H1 (cell line): ENCODE measurements at regions not wholly inside any gene's neighbourhood (a gene's known extent, or its start where the extent isn't known, plus 50 kb on each side); places are given as distances from the start of the nearest gene placed in this dataset.
"Not testable (repeated sequence)": the region's sequence is repeated elsewhere in the genome, so short reads cannot be mapped to it uniquely, and the experiment has no call there.

Experiments used
- CTCF ChIA-PET: fragments of 300-600 bp; sonication (Branson Sonifier 250); formaldehyde crosslinking; loops from one replicate; lab custom pipeline; 2021; ENCODE audit not compliant: partially characterized antibody; lab: Charles Lee
- POLR2A ChIA-PET: fragments of 300-600 bp; sonication (Branson Sonifier 250); formaldehyde crosslinking; loops from one replicate; lab custom pipeline; 2021; ENCODE audit warnings: inconsistent platforms; ENCODE audit not compliant: partially characterized antibody; lab: Charles Lee
- DNase-seq, 2 experiments: peaks; one replicate each; pipeline versions ENCODE4 v3.0.0 to v3.0.0-alpha.2; 2010 to 2022; ENCODE audit warnings: low spot score in 2 of 2, low read depth in 1 of 2, mixed read lengths in 1 of 2
- FAIRE-seq: peaks from 2 replicates; lab custom pipeline; 2011; peaks lifted over from hg19 to GRCh38; lab: Jason Lieb, UNC
- H2AFZ ChIP-seq: 2 replicates; pipeline ENCODE4 v1.8.1; 2012; ENCODE audit warnings: low read length, inconsistent platforms
- H2AK5ac ChIP-seq: 2 replicates; pipeline ENCODE4 v1.6.1; 2013; ENCODE audit warnings: low read depth, low read length
- H2BK120ac ChIP-seq: replicated peaks from 2 replicates; pipeline ENCODE3; 2013; ENCODE audit warnings: low read depth, low read length, inconsistent platforms
- H2BK12ac ChIP-seq: 2 replicates; pipeline ENCODE4 v1.6.1; 2013; ENCODE audit warnings: low read depth, low read length
- H2BK15ac ChIP-seq: 2 replicates; pipeline ENCODE4 v1.6.1; 2013; ENCODE audit warnings: low read length
- H2BK20ac ChIP-seq: 2 replicates; pipeline ENCODE4 v1.6.1; 2013; ENCODE audit warnings: low read length
- H2BK5ac ChIP-seq: 2 replicates; pipeline ENCODE4 v1.6.1; 2013; ENCODE audit warnings: low read depth, low read length
- H3K14ac ChIP-seq: 2 replicates; pipeline ENCODE4 v1.6.1; 2013; ENCODE audit warnings: inconsistent platforms; ENCODE audit not compliant: insufficient read length
- H3K18ac ChIP-seq: 2 replicates; pipeline ENCODE4 v1.6.1; 2013; ENCODE audit warnings: low read length; ENCODE audit errors: extremely low read depth
- H3K23ac ChIP-seq: 2 replicates; pipeline ENCODE4 v1.6.1; 2013; ENCODE audit warnings: inconsistent platforms; ENCODE audit not compliant: insufficient read length
- H3K23me2 ChIP-seq: 2 replicates; pipeline ENCODE4 v1.6.1; 2013; ENCODE audit warnings: low read depth, low read length
- H3K27ac ChIP-seq: 2 replicates; pipeline ENCODE4 v1.6.1; 2011; ENCODE audit warnings: low read depth, low read length, inconsistent platforms
- H3K27me3 ChIP-seq, 4 experiments: replicated peaks in 1 of 4; 1 replicate in 1 of 4; 2 replicates in 3 of 4; pipeline versions ENCODE4 v1.6.1 to v1.8.1; 2011 to 2013; ENCODE audit warnings: low read length in 3 of 4, mild to moderate bottlenecking in 3 of 4, inconsistent platforms in 2 of 4, mixed read lengths in 2 of 4, moderate library complexity in 1 of 4; ENCODE audit not compliant: control insufficient read depth in 3 of 4, insufficient read depth in 3 of 4; ENCODE audit errors: extremely low read depth in 1 of 4
- H3K36me3 ChIP-seq, 4 experiments: 2 replicates each; pipeline versions ENCODE4 v1.6.1 to v1.8.1; 2011 to 2013; ENCODE audit warnings: mild to moderate bottlenecking in 4 of 4, low read length in 3 of 4, moderate library complexity in 2 of 4, control low read depth in 1 of 4, inconsistent platforms in 1 of 4; ENCODE audit not compliant: insufficient read depth in 4 of 4, control insufficient read depth in 2 of 4
- H3K4ac ChIP-seq: replicated peaks from 2 replicates; pipeline ENCODE3; 2013; ENCODE audit warnings: low read length, low read depth, mixed read lengths, inconsistent platforms; ENCODE audit not compliant: insufficient read length
- H3K4me1 ChIP-seq, 4 experiments: replicated peaks in 1 of 4; 1 replicate in 1 of 4; 2 replicates in 3 of 4; pipeline versions ENCODE4 v1.6.1 to v1.8.1; 2011 to 2013; ENCODE audit warnings: low read length in 3 of 4, inconsistent platforms in 2 of 4, mixed read lengths in 1 of 4; ENCODE audit not compliant: insufficient read depth in 4 of 4, control insufficient read depth in 3 of 4
- H3K4me2 ChIP-seq, 2 experiments: 2 replicates each; pipeline versions ENCODE4 v1.6.1 to v1.8.1; 2011 to 2013; ENCODE audit warnings: low read depth in 2 of 2, low read length in 2 of 2, control low read depth in 1 of 2, inconsistent platforms in 1 of 2, mild to moderate bottlenecking in 1 of 2; ENCODE audit not compliant: insufficient read depth in 1 of 2
- H3K4me3 ChIP-seq, 4 experiments: fragments of 200-600, 300-600 bp in 1 of 4; sonication (generic), shearing (Covaris generic), sonication (Bioruptor Twin) in 1 of 4; 2 replicates each; pipeline versions ENCODE4 v1.5.1 to v1.8.1; 2011 to 2016; ENCODE audit warnings: low read length in 4 of 4, low read depth in 3 of 4, control low read depth in 2 of 4, inconsistent platforms in 2 of 4, mild to moderate bottlenecking in 2 of 4, mixed read lengths in 1 of 4, moderate library complexity in 1 of 4; ENCODE audit not compliant: insufficient read depth in 2 of 4; ENCODE audit errors: extremely low read depth in 1 of 4
- H3K56ac ChIP-seq: replicated peaks from 2 replicates; pipeline ENCODE3; 2013; ENCODE audit warnings: low read depth, mild to moderate bottlenecking, mixed read lengths, low read length, inconsistent platforms; ENCODE audit not compliant: insufficient read length
- H3K79me1 ChIP-seq: 2 replicates; pipeline ENCODE4 v1.6.1; 2013; ENCODE audit warnings: low read depth, low read length, control low read depth
- H3K79me2 ChIP-seq, 2 experiments: 2 replicates each; pipeline versions ENCODE4 v1.6.1 to v1.8.1; 2012 to 2013; ENCODE audit warnings: low read length in 2 of 2, mild to moderate bottlenecking in 2 of 2, inconsistent platforms in 1 of 2; ENCODE audit not compliant: insufficient read depth in 2 of 2, control insufficient read depth in 1 of 2
- H3K9ac ChIP-seq, 4 experiments: replicated peaks in 1 of 4; 1 replicate in 1 of 4; 2 replicates in 3 of 4; pipeline versions ENCODE4 v1.6.1 to v1.8.1; 2011 to 2013; ENCODE audit warnings: low read depth in 3 of 4, low read length in 3 of 4, control low read depth in 2 of 4, mild to moderate bottlenecking in 2 of 4, moderate library complexity in 2 of 4, inconsistent platforms in 1 of 4; ENCODE audit errors: extremely low read depth in 1 of 4
- H3K9me3 ChIP-seq, 2 experiments: 2 replicates each; pipeline versions ENCODE4 v1.6.1 to v1.8.1; 2012 to 2013; ENCODE audit warnings: mild to moderate bottlenecking in 2 of 2, moderate library complexity in 2 of 2, control low read depth in 1 of 2, inconsistent platforms in 1 of 2, low read depth in 1 of 2, low read length in 1 of 2, mixed read lengths in 1 of 2; ENCODE audit not compliant: insufficient read depth in 2 of 2
- H4K20me1 ChIP-seq, 2 experiments: replicated peaks in 1 of 2; 2 replicates each; pipeline versions ENCODE3 to v1.8.1; 2011 to 2013; ENCODE audit warnings: inconsistent platforms in 2 of 2, low read length in 2 of 2, mild to moderate bottlenecking in 1 of 2; ENCODE audit not compliant: insufficient read depth in 2 of 2, control insufficient read depth in 1 of 2
- H4K5ac ChIP-seq: 2 replicates; pipeline ENCODE4 v1.6.1; 2013; ENCODE audit warnings: low read length, low read depth, mixed read lengths, inconsistent platforms; ENCODE audit not compliant: insufficient read length
- H4K8ac ChIP-seq: 2 replicates; pipeline ENCODE4 v1.8.0; 2013; ENCODE audit warnings: mild to moderate bottlenecking, moderate library complexity, low read length, inconsistent platforms; ENCODE audit not compliant: insufficient read depth; ENCODE audit errors: extremely low read depth
- H4K91ac ChIP-seq: replicated peaks from 2 replicates; pipeline ENCODE3; 2013; ENCODE audit warnings: low read length, mixed read lengths, inconsistent platforms; ENCODE audit not compliant: insufficient read length
- WGBS, 2 experiments: shearing (Covaris generic) in 1 of 2; methylation state at CpG; one replicate each; pipeline versions ENCODE4 v1.1.6 to v1.1.7; 2013 to 2015; ENCODE audit warnings: low lambda C conversion rate in 2 of 2, mixed read lengths in 2 of 2, inconsistent platforms in 1 of 2, low coverage in 1 of 2, missing lambda C conversion rate in 1 of 2; ENCODE audit not compliant: insufficient replicate concordance in 2 of 2, insufficient coverage in 1 of 2, insufficient read length in 1 of 2; ENCODE audit errors: extremely low coverage in 1 of 2, missing lambda C conversion rate in 1 of 2; 5-methylcytosine and 5-hydroxymethylcytosine counted together

GRCh38 chr7:55715247-55715867, 143.1 kb upstream of the VOPP1 start:
- H4K8ac ChIP-seq, H3K18ac ChIP-seq, H3K36me3 ChIP-seq, H3K9ac ChIP-seq, H4K20me1 ChIP-seq, H2BK12ac ChIP-seq, H3K23me2 ChIP-seq, H2AK5ac ChIP-seq, H4K91ac ChIP-seq, DNase-seq, H3K9me3 ChIP-seq, H2BK15ac ChIP-seq, H2BK20ac ChIP-seq, H3K4ac ChIP-seq, H3K56ac ChIP-seq, FAIRE-seq, H3K4me2 ChIP-seq, H3K4me3 ChIP-seq, CTCF ChIA-PET, H3K14ac ChIP-seq, H2BK5ac ChIP-seq, H3K27ac ChIP-seq, H2BK120ac ChIP-seq, H4K5ac ChIP-seq, H3K79me1 ChIP-seq, H3K27me3 ChIP-seq, H3K79me2 ChIP-seq, POLR2A ChIA-PET, H2AFZ ChIP-seq, H3K23ac ChIP-seq, H3K4me1 ChIP-seq: not testable (repeated sequence)
- 68% methylated on average over 4 of the region's 5 CpGs; no CpG with 5 or more reads in 1 of the 2 experiments for WGBS, 2 experiments

GRCh38 chr7:55714370-55714769, 142.1 kb upstream of the VOPP1 start:
- H3K4me3 ChIP-seq, H3K9ac ChIP-seq, H3K9me3 ChIP-seq, H3K23me2 ChIP-seq, H3K27ac ChIP-seq, H2BK20ac ChIP-seq, H3K27me3 ChIP-seq, H3K4me1 ChIP-seq, H3K14ac ChIP-seq, H2AFZ ChIP-seq, H3K56ac ChIP-seq, H3K18ac ChIP-seq, H2BK12ac ChIP-seq, H4K20me1 ChIP-seq, H2BK120ac ChIP-seq, H3K4ac ChIP-seq, H3K36me3 ChIP-seq, H4K5ac ChIP-seq, POLR2A ChIA-PET, CTCF ChIA-PET, H4K91ac ChIP-seq, H2BK5ac ChIP-seq, H2BK15ac ChIP-seq, H2AK5ac ChIP-seq, H3K4me2 ChIP-seq, H3K79me1 ChIP-seq, H4K8ac ChIP-seq, DNase-seq, FAIRE-seq, H3K79me2 ChIP-seq, H3K23ac ChIP-seq: not testable (repeated sequence)
- WGBS, 2 experiments, result 84% methylated on average over 2 of the region's 2 CpGs; no CpG with 5 or more reads in 1 of the 2 experiments
